HepG2 (cell line): ENCODE measurements at regions not wholly inside any gene's neighbourhood (a gene's known extent, or its start where the extent isn't known, plus 50 kb on each side); places are given as distances from the start of the nearest gene placed in this dataset.

ENCODE experiments used
- ATAC-seq: fragments of 200-7000 bp; cut with Tn5 transposase; 3 replicates; pipeline ENCODE4 v1.9.1; 2020; ENCODE audit warnings: mild to moderate bottlenecking, moderate library complexity
- BruUV-seq: library from RNA; stranded (reverse); fragments of 400-500 nt; replicated peaks from 2 replicates; lab custom pipeline; 2021; lab: Mats Ljungman, UMichigan
- CTCF ChIA-PET: fragments of 300-600 bp; formaldehyde crosslinking; extraction: SDS; loops from one replicate; lab custom pipeline; 2021; ENCODE audit warnings: low total read pairs, inconsistent platforms, low intra/inter-chr PET ratio; lab: Yijun Ruan, JAX
- POLR2A ChIA-PET: fragments of 350-600 bp; sonication (Branson Sonifier 250); formaldehyde crosslinking; loops from one replicate; lab custom pipeline; 2020; ENCODE audit warnings: antibody characterized with exemption, inconsistent platforms; lab: Yijun Ruan, JAX
- DNase-seq: peaks from one replicate; pipeline ENCODE4 v3.0.0-alpha.2; 2015; ENCODE audit warnings: low spot score
- FAIRE-seq: peaks from 3 replicates; lab custom pipeline; 2011; peaks lifted over from hg19 to GRCh38; lab: Jason Lieb, UNC
- H2AFZ ChIP-seq: one replicate; pipeline ENCODE4 v1.6.1; 2011; ENCODE audit warnings: low read length, inconsistent platforms
- H3K27ac ChIP-seq: fragments of 300-600 bp; 3 replicates; pipeline ENCODE4 v1.8.0; 2011; ENCODE audit warnings: mixed run types, mild to moderate bottlenecking, mixed read lengths, low read length, inconsistent platforms; ENCODE audit not compliant: insufficient read depth; ENCODE audit errors: extremely low read length
- H3K27me3 ChIP-seq, 2 experiments: fragments of 200-600 bp in 1 of 2; 2 replicates in 1 of 2; 3 replicates in 1 of 2; pipeline versions ENCODE4 v1.6.0 to v1.8.0; 2011; ENCODE audit warnings: low read length in 2 of 2, mild to moderate bottlenecking in 2 of 2, moderate library complexity in 2 of 2, inconsistent platforms in 1 of 2; ENCODE audit not compliant: insufficient read depth in 2 of 2, control insufficient read depth in 1 of 2
- H3K36me3 ChIP-seq, 2 experiments: fragments of 200-600 bp in 1 of 2; replicated peaks in 1 of 2; 2 replicates in 1 of 2; 3 replicates in 1 of 2; pipeline versions ENCODE4 v1.5.1 to v1.8.0; 2011; ENCODE audit warnings: low read length in 2 of 2, inconsistent platforms in 1 of 2; ENCODE audit not compliant: insufficient read depth in 2 of 2, control insufficient read depth in 1 of 2
- H3K4me1 ChIP-seq: 2 replicates; pipeline ENCODE4 v1.5.1; 2012; ENCODE audit warnings: low read length, inconsistent platforms; ENCODE audit not compliant: insufficient read depth
- H3K4me2 ChIP-seq: 2 replicates; pipeline ENCODE4 v1.6.0; 2011; ENCODE audit warnings: low read depth, low read length, inconsistent platforms
- H3K4me3 ChIP-seq, 3 experiments: fragments of 200-600 bp in 1 of 3; sonication (generic), shearing (Covaris generic) in 1 of 3; replicated peaks in 1 of 3; 2 replicates each; pipeline ENCODE4 v1.5.1; 2011 to 2016; ENCODE audit warnings: low read length in 3 of 3, inconsistent platforms in 2 of 3, low read depth in 2 of 3, mild to moderate bottlenecking in 2 of 3, control low read depth in 1 of 3, mixed read lengths in 1 of 3; ENCODE audit not compliant: insufficient read depth in 1 of 3
- H3K79me2 ChIP-seq: one replicate; pipeline ENCODE4 v1.6.1; 2011; ENCODE audit warnings: low read length, inconsistent platforms; ENCODE audit not compliant: insufficient read depth
- H3K9ac ChIP-seq: 2 replicates; pipeline ENCODE4 v1.6.0; 2011; ENCODE audit warnings: mild to moderate bottlenecking, low read depth, low read length, inconsistent platforms; ENCODE audit not compliant: insufficient read depth
- H3K9me3 ChIP-seq: 2 replicates; pipeline ENCODE4 v1.5.1; 2012; ENCODE audit warnings: mild to moderate bottlenecking, low read length
- H4K20me1 ChIP-seq: 2 replicates; pipeline ENCODE4 v1.6.0; 2011; ENCODE audit warnings: inconsistent platforms, mild to moderate bottlenecking, low read length, moderate library complexity; ENCODE audit not compliant: insufficient read depth
- AGO1 ChIP-seq: fragments of 200-400 bp; formaldehyde crosslinking; IDR thresholded peaks from 2 replicates; pipeline ENCODE4 v1.6.1; 2017; ENCODE audit warnings: mild to moderate bottlenecking, low read depth, low read length, moderate library complexity; ENCODE audit not compliant: poor library complexity, severe bottlenecking
- ARNT2 ChIP-seq: sonication (generic); formaldehyde crosslinking; IDR thresholded peaks from 2 replicates; pipeline ENCODE4 v1.8.0; 2022; ENCODE audit warnings: mild to moderate bottlenecking, low read depth, missing genetic modification reagents, moderate library complexity
- ATM ChIP-seq: fragments of 450-650 bp; IDR thresholded peaks from 2 replicates; pipeline ENCODE4 v1.7.1; 2017; ENCODE audit warnings: mild to moderate bottlenecking, borderline replicate concordance
- ETV5 ChIP-seq: IDR thresholded peaks from 2 replicates; pipeline ENCODE4 v1.6.1; 2018; ENCODE audit warnings: missing biosample characterization, missing genetic modification reagents, inconsistent platforms, borderline replicate concordance
- MXI1 ChIP-seq: IDR thresholded peaks from 3 replicates; pipeline ENCODE4 v1.6.1; 2012; ENCODE audit warnings: low read depth, low read length, inconsistent platforms, borderline replicate concordance
- NR3C1 ChIP-seq: sonication (generic); formaldehyde crosslinking; IDR thresholded peaks from 2 replicates; pipeline ENCODE4 v1.4.0; 2020; ENCODE audit warnings: missing genetic modification reagents
- POGZ ChIP-seq: sonication (generic); formaldehyde crosslinking; IDR thresholded peaks from 2 replicates; pipeline ENCODE4 v1.4.0; 2020; ENCODE audit warnings: mild to moderate bottlenecking, missing genetic modification reagents
- SIN3A ChIP-seq: IDR thresholded peaks from 2 replicates; pipeline ENCODE4 v1.6.1; 2011; ENCODE audit warnings: low read depth, mild to moderate bottlenecking, control low read depth, low read length, borderline replicate concordance
- SMAD1 ChIP-seq: sonication (generic); formaldehyde crosslinking; IDR thresholded peaks from 2 replicates; pipeline ENCODE4 v1.4.0; 2020; ENCODE audit warnings: missing genetic modification reagents, low read depth, mild to moderate bottlenecking, borderline replicate concordance
- SMAD3 ChIP-seq: sonication (generic); formaldehyde crosslinking; IDR thresholded peaks from 2 replicates; pipeline ENCODE4 v1.4.0; 2020; ENCODE audit warnings: missing genetic modification reagents
- ZNF230 ChIP-seq: sonication (generic); formaldehyde crosslinking; IDR thresholded peaks from 2 replicates; pipeline ENCODE4 v1.4.0; 2020; ENCODE audit warnings: mild to moderate bottlenecking, missing genetic modification reagents
- ZNF333 ChIP-seq: sonication (generic); formaldehyde crosslinking; IDR thresholded peaks from 2 replicates; pipeline ENCODE4 v1.4.0; 2020; ENCODE audit warnings: mild to moderate bottlenecking, missing genetic modification reagents, borderline replicate concordance
- ZNF33A ChIP-seq: sonication (generic); formaldehyde crosslinking; IDR thresholded peaks from 2 replicates; pipeline ENCODE4 v1.5.1; 2020; ENCODE audit warnings: missing genetic modification reagents, mild to moderate bottlenecking, moderate library complexity, borderline replicate concordance
- ZNF441 ChIP-seq: sonication (generic); formaldehyde crosslinking; IDR thresholded peaks from 2 replicates; pipeline ENCODE4 v1.7.0; 2021; ENCODE audit warnings: missing genetic modification reagents, borderline replicate concordance
- ZNF672 ChIP-seq: sonication (generic); formaldehyde crosslinking; IDR thresholded peaks from 2 replicates; pipeline ENCODE4 v1.8.1; 2022; ENCODE audit warnings: missing genetic modification reagents
- WGBS: methylation state at CpG from one replicate; pipeline ENCODE4 v1.1.6; 2017; ENCODE audit warnings: low lambda C conversion rate; 5-methylcytosine and 5-hydroxymethylcytosine counted together
- in situ Hi-C: cut with HindIII; loops from 2 replicates; pipeline ENCODE4 v1.10.0; 2017; ENCODE audit warnings: low pct_unique_long_range_greater_than_20kb; ENCODE audit not compliant: extremely low pct_ligation_motif_present
- intact Hi-C: fragments of 100-400 bp; cut with micrococcal nuclease; formaldehyde crosslinking; loops from one replicate; pipeline ENCODE4 v1.10.0; 2022; ENCODE audit not compliant: unreplicated experiment
- TF ChIP-seq, protein P1 (sequence below): sonication (generic); formaldehyde crosslinking; IDR thresholded peaks from 2 replicates; pipeline ENCODE4 v1.8.1; 2023; ENCODE audit warnings: mild to moderate bottlenecking, missing genetic modification reagents
- TF ChIP-seq, protein P2 (sequence below): sonication (generic); formaldehyde crosslinking; IDR thresholded peaks from 2 replicates; pipeline ENCODE4 v1.5.0; 2020; ENCODE audit warnings: mild to moderate bottlenecking, missing genetic modification reagents
- TF ChIP-seq, protein P3 (sequence below): sonication (generic); formaldehyde crosslinking; IDR thresholded peaks from 2 replicates; pipeline ENCODE4 v1.4.0; 2020; ENCODE audit warnings: mild to moderate bottlenecking, missing genetic modification reagents

DNA sequence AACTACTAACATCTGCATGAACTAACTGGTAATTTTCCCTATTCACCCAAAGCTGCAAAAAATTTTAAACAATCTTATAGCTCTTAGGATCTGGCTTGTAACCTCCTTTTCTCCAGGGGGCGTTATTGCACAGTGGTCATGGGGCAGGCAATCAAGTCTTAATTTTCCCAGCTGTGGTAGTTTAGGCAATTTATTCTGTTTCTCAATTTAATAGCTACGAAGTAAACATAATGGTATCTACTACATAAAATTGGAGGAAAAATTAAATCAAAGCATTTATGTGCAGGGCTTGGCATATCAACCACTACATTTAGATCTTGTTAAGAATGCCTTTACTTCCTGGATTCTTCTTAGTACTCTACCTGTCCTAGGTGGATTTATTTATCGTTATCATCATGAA is 137.4 kb upstream of the GUCY1A1 start:
- no peak for ATAC-seq

More for the DNA sequence above, 137.4 kb upstream of the GUCY1A1 start:
- Histone ChIP-seq H3K4me1 (no peaks in the 10 kb centered on the region), H3K9ac (no peak overlapping the region), H3K27me3 (no peaks in the 10 kb centered on the region), H3K4me3 (no peak overlapping the region), H3K9me3 (no peaks in the 10 kb centered on the region), H3K4me2 (no peak overlapping the region), H3K36me3 (no peaks in the 10 kb centered on the region), H4K20me1 (no peaks in the 10 kb centered on the region), H3K27ac (no peak overlapping the region), H2AFZ (no peak overlapping the region), H3K79me2 (no peaks in the 10 kb centered on the region)
- DNase-seq (no peak), FAIRE-seq (no peak)
- intact Hi-C loops (no loop called here), in situ Hi-C loops (no loop called here)
- TF ChIP-seq ARNT2, result no peak
- TF ChIP-seq ZNF230 (CRISPR knock-in tag), result no peak
- TF ChIP-seq, protein P1, sequence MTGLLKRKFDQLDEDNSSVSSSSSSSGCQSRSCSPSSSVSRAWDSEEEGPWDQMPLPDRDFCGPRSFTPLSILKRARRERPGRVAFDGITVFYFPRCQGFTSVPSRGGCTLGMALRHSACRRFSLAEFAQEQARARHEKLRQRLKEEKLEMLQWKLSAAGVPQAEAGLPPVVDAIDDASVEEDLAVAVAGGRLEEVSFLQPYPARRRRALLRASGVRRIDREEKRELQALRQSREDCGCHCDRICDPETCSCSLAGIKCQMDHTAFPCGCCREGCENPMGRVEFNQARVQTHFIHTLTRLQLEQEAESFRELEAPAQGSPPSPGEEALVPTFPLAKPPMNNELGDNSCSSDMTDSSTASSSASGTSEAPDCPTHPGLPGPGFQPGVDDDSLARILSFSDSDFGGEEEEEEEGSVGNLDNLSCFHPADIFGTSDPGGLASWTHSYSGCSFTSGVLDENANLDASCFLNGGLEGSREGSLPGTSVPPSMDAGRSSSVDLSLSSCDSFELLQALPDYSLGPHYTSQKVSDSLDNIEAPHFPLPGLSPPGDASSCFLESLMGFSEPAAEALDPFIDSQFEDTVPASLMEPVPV (CRISPR knock-in tag), result no peak
- TF ChIP-seq ZNF33A (CRISPR knock-in tag), result no peak
- TF ChIP-seq MXI1, result no peak
- TF ChIP-seq POGZ (CRISPR knock-in tag), result no peak
- no peak for TF ChIP-seq ZNF672 (CRISPR knock-in tag)
- TF ChIP-seq ETV5, result no peak
- no peak for TF ChIP-seq SMAD3
- TF ChIP-seq ZNF441 (CRISPR knock-in tag), result no peak
- no peak for TF ChIP-seq AGO1
- TF ChIP-seq ZNF333 (CRISPR knock-in tag), result no peak
- TF ChIP-seq, protein P2, sequence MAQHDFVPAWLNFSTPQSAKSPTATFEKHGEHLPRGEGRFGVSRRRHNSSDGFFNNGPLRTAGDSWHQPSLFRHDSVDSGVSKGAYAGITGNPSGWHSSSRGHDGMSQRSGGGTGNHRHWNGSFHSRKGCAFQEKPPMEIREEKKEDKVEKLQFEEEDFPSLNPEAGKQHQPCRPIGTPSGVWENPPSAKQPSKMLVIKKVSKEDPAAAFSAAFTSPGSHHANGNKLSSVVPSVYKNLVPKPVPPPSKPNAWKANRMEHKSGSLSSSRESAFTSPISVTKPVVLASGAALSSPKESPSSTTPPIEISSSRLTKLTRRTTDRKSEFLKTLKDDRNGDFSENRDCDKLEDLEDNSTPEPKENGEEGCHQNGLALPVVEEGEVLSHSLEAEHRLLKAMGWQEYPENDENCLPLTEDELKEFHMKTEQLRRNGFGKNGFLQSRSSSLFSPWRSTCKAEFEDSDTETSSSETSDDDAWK (CRISPR knock-in tag), result no peak
- no peak for TF ChIP-seq ATM
- no peak for TF ChIP-seq SMAD1 (CRISPR knock-in tag)
- no peak for TF ChIP-seq NR3C1 (CRISPR knock-in tag)
- TF ChIP-seq SIN3A, result no peak
- TF ChIP-seq, protein P3, sequence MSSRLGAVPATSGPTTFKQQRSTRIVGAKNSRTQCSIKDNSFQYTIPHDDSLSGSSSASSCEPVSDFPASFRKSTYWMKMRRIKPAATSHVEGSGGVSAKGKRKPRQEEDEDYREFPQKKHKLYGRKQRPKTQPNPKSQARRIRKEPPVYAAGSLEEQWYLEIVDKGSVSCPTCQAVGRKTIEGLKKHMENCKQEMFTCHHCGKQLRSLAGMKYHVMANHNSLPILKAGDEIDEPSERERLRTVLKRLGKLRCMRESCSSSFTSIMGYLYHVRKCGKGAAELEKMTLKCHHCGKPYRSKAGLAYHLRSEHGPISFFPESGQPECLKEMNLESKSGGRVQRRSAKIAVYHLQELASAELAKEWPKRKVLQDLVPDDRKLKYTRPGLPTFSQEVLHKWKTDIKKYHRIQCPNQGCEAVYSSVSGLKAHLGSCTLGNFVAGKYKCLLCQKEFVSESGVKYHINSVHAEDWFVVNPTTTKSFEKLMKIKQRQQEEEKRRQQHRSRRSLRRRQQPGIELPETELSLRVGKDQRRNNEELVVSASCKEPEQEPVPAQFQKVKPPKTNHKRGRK, result no peak
- BruUV-seq, result no TSS peak
- ChIA-PET CTCF (no interaction called here), POLR2A (no interaction called here)
- WGBS, result 1% methylated on average over 3 of the region's 3 CpGs
